ENCODE measurements at regions not wholly inside any gene's neighbourhood (a gene's known extent, or its start where the extent isn't known, plus 50 kb on each side); places are given as distances from the start of the nearest gene placed in this dataset.

GRCh38 chr13:44726778-44727177, 150.6 kb upstream of the TSC22D1 start:
- Histone ChIP-seq H3K14ac (ENCODE audit: insufficient read length) (no peak overlapping the region), H2BK15ac (ENCODE audit: low read length) (no peak overlapping the region), H2BK5ac (ENCODE audit: low read depth, low read length) (no peak overlapping the region), H3K9ac (replicated peaks in 1 of 4; ENCODE audit: extremely low read depth in 1 of 4, low read depth in 3 of 4, low read length in 3 of 4) (no peak overlapping the region), H3K79me1 (ENCODE audit: low read depth, low read length) (no peaks in the 10 kb centered on the region), H3K27ac (ENCODE audit: low read depth, low read length) (no peak overlapping the region), H3K4me3 (ENCODE audit: extremely low read depth in 1 of 4, insufficient read depth in 2 of 4, low read depth in 3 of 4, low read length in 4 of 4) (no peak overlapping the region), H3K27me3 (replicated peaks in 1 of 4; ENCODE audit: control insufficient read depth in 3 of 4, extremely low read depth in 1 of 4, insufficient read depth in 3 of 4, low read length in 3 of 4) (no peaks in the 10 kb centered on the region), H3K23me2 (ENCODE audit: low read depth, low read length) (no peaks in the 10 kb centered on the region), H3K4me1 (replicated peaks in 1 of 4; ENCODE audit: control insufficient read depth in 3 of 4, insufficient read depth in 4 of 4, low read length in 3 of 4) (no peaks in the 10 kb centered on the region), H3K36me3 (ENCODE audit: control insufficient read depth in 2 of 4, insufficient read depth in 4 of 4, low read length in 3 of 4) (no peaks in the 10 kb centered on the region), H3K18ac (ENCODE audit: extremely low read depth, low read length) (no peak overlapping the region), H4K5ac (ENCODE audit: insufficient read length, low read depth, low read length) (no peak overlapping the region), H2BK12ac (ENCODE audit: low read depth, low read length) (no peak overlapping the region), H3K79me2 (ENCODE audit: control insufficient read depth in 1 of 2, insufficient read depth in 2 of 2, low read length in 2 of 2) (no peaks in the 10 kb centered on the region), H2AFZ (ENCODE audit: low read length) (no peak overlapping the region), H2BK20ac (ENCODE audit: low read length) (no peak overlapping the region), H4K20me1 (replicated peaks in 1 of 2; ENCODE audit: control insufficient read depth in 1 of 2, insufficient read depth in 2 of 2, low read length in 2 of 2) (no peaks in the 10 kb centered on the region), H4K91ac (replicated peaks; ENCODE audit: insufficient read length, low read length) (no peak overlapping the region), H3K23ac (ENCODE audit: insufficient read length) (no peak overlapping the region), H2AK5ac (ENCODE audit: low read depth, low read length) (no peak overlapping the region), H3K9me3 (ENCODE audit: insufficient read depth in 2 of 2, low read depth in 1 of 2, low read length in 1 of 2) (no peaks in the 10 kb centered on the region), H3K4ac (replicated peaks; ENCODE audit: insufficient read length, low read depth, low read length) (no peak overlapping the region), H4K8ac (ENCODE audit: extremely low read depth, insufficient read depth, low read length) (no peak overlapping the region), H3K4me2 (ENCODE audit: insufficient read depth in 1 of 2, low read depth in 2 of 2, low read length in 2 of 2) (no peak overlapping the region), H3K56ac (replicated peaks; ENCODE audit: insufficient read length, low read depth, low read length) (no peak overlapping the region), H2BK120ac (replicated peaks; ENCODE audit: low read depth, low read length) (no peak overlapping the region)
- DNase-seq (ENCODE audit: low read depth in 1 of 2, low spot score in 2 of 2) = no peak
- FAIRE-seq = no peak
- CTCF ChIA-PET (ENCODE audit: partially characterized antibody) = interaction anchor here (0.6 to 1.5 kb wide), 4 partner anchors 13 to 539 kb away, joined by 3 to 9 read pairs (median 4); no protein-coding TSS in a partner anchor
- WGBS, 2 experiments (ENCODE audit: extremely low coverage in 1 of 2, insufficient coverage in 1 of 2, insufficient read length in 1 of 2, insufficient replicate concordance in 2 of 2, low coverage in 1 of 2, low lambda C conversion rate in 2 of 2, missing lambda C conversion rate in 1 of 2) = 92% methylated on average over 6 of the region's 6 CpGs; no CpG with 5 or more reads in 1 of the 2 experiments
- no peak for TF ChIP-seq CBX5 (IDR thresholded peaks at IDR 0.05; ENCODE audit: low read depth, low read length)
- TF ChIP-seq MAFK (IDR thresholded peaks at IDR 0.05; ENCODE audit: low read depth, low read length) = 0 out of 2 replicates have a peak, but pooled peaks have one; percentile 4
- POLR2A ChIA-PET (ENCODE audit: partially characterized antibody) = interaction anchor here (0.9 to 1.2 kb wide), 2 partner anchors 12 to 31 kb away, joined by 3 read pairs; no protein-coding TSS in a partner anchor
